SU-DHL-6 (cell line): ENCODE measurements at regions not wholly inside any gene's neighbourhood (a gene's known extent, or its start where the extent isn't known, plus 50 kb on each side); places are given as distances from the start of the nearest gene placed in this dataset.

Source experiments
- EZH2phosphoT487 ChIP-seq: fragments of 200-600 bp; sonication (generic), shearing (Covaris generic); conservative IDR thresholded peaks from 2 replicates; pipeline ENCODE4 v1.6.1; 2018; ENCODE audit warnings: mild to moderate bottlenecking, antibody characterized with exemption, low read length, moderate library complexity, mixed read lengths
- TF ChIP-seq, protein P1 (sequence below): fragments of 200-600 bp; sonication (generic); IDR thresholded peaks from one replicate; pipeline ENCODE4 v1.5.1; 2017; ENCODE audit warnings: antibody characterized with exemption, mild to moderate bottlenecking, low read length, moderate library complexity; ENCODE audit not compliant: insufficient read depth, poor library complexity, severe bottlenecking

DNA sequence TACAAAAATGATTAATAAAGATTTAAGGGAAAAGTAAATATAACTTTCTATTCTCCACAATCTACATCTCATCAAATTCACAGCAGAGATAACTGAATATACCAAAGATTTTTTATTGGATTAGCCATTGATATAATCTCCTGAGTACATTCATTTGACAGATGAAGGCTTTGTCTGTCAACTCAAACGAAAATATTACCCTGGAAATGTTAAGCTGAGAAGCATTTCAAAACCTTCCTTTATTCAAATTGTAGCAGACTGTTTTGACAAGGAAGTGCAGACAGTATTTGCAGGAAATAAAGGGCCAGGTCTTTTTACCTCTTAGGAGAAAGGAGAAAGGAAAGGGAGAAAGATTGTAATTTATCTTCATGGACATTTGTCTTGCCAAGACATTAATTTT is 473.5 kb downstream of the TMEM182 start:
- TF ChIP-seq, protein P1, sequence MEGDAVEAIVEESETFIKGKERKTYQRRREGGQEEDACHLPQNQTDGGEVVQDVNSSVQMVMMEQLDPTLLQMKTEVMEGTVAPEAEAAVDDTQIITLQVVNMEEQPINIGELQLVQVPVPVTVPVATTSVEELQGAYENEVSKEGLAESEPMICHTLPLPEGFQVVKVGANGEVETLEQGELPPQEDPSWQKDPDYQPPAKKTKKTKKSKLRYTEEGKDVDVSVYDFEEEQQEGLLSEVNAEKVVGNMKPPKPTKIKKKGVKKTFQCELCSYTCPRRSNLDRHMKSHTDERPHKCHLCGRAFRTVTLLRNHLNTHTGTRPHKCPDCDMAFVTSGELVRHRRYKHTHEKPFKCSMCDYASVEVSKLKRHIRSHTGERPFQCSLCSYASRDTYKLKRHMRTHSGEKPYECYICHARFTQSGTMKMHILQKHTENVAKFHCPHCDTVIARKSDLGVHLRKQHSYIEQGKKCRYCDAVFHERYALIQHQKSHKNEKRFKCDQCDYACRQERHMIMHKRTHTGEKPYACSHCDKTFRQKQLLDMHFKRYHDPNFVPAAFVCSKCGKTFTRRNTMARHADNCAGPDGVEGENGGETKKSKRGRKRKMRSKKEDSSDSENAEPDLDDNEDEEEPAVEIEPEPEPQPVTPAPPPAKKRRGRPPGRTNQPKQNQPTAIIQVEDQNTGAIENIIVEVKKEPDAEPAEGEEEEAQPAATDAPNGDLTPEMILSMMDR: no peak
- TF ChIP-seq EZH2phosphoT487: no peak
